GM12878 (cell line): ENCODE measurements at regions not wholly inside any gene's neighbourhood (a gene's known extent, or its start where the extent isn't known, plus 50 kb on each side); places are given as distances from the start of the nearest gene placed in this dataset.

Experiments used
- ATAC-seq: fragments of 200-7000 bp; cut with Tn5 transposase; 3 replicates; pipeline ENCODE4 v1.9.1; 2020; ENCODE audit warnings: mild to moderate bottlenecking, moderate library complexity
- BruUV-seq: library from RNA; stranded (reverse); fragments of 400-500 nt; replicated peaks from 2 replicates; lab custom pipeline; 2021; lab: Mats Ljungman, UMichigan
- CTCF ChIA-PET: fragments of 300-600 bp; sonication (Branson Sonifier 250); formaldehyde crosslinking; extraction: SDS; loops from one replicate; lab custom pipeline; 2021; ENCODE audit warnings: inconsistent platforms; lab: Yijun Ruan, JAX
- POLR2A ChIA-PET: fragments of 350-600 bp; formaldehyde crosslinking; extraction: SDS; loops from one replicate; lab custom pipeline; 2021; ENCODE audit warnings: inconsistent platforms; lab: Charles Lee
- RAD21 ChIA-PET: fragments of 300-600 bp; sonication (Branson Sonifier 250); formaldehyde crosslinking; loops from one replicate; lab custom pipeline; 2023; ENCODE audit warnings: antibody characterized with exemption; ENCODE audit not compliant: unreplicated experiment; lab: Charles Lee
- SMC1A ChIA-PET: fragments of 300-600 bp; sonication (Branson Sonifier 250); formaldehyde crosslinking; loops from one replicate; lab custom pipeline; 2023; ENCODE audit not compliant: unreplicated experiment, uncharacterized antibody; lab: Charles Lee
- DNase-seq: peaks from one replicate; pipeline ENCODE4 v3.0.0-alpha.2; 2011; ENCODE audit warnings: low read depth, low spot score
- FAIRE-seq: peaks from 3 replicates; lab custom pipeline; 2011; peaks lifted over from hg19 to GRCh38; lab: Jason Lieb, UNC
- H2AFZ ChIP-seq: 2 replicates; pipeline ENCODE4 v1.6.0; 2011; ENCODE audit warnings: low read depth, low read length, control low read depth; ENCODE audit not compliant: control insufficient read depth
- H3K27ac ChIP-seq: 2 replicates; pipeline ENCODE4 v1.5.1; 2011; ENCODE audit warnings: control low read depth; ENCODE audit not compliant: control insufficient read depth, insufficient read depth
- H3K27me3 ChIP-seq, 2 experiments: replicated peaks in 1 of 2; 2 replicates each; pipeline versions ENCODE4 v1.6.0 to v1.6.1; 2011; ENCODE audit warnings: low read length in 1 of 2; ENCODE audit not compliant: control insufficient read depth in 2 of 2, insufficient read depth in 2 of 2
- H3K36me3 ChIP-seq, 2 experiments: 2 replicates each; pipeline ENCODE4 v1.5.1; 2011; ENCODE audit warnings: low read length in 1 of 2; ENCODE audit not compliant: control insufficient read depth in 2 of 2, insufficient read depth in 2 of 2
- H3K4me1 ChIP-seq: 2 replicates; pipeline ENCODE4 v1.6.1; 2011; ENCODE audit warnings: mild to moderate bottlenecking, low read length, moderate library complexity, mixed read lengths; ENCODE audit not compliant: control insufficient read depth, insufficient read depth
- H3K4me2 ChIP-seq: 2 replicates; pipeline ENCODE4 v1.6.0; 2011; ENCODE audit warnings: control low read depth; ENCODE audit not compliant: control insufficient read depth, insufficient read depth
- H3K4me3 ChIP-seq: fragments of 200-600 bp; sonication (generic); 2 replicates; pipeline ENCODE4 v1.5.1; 2016
- H3K79me2 ChIP-seq: 2 replicates; pipeline ENCODE4 v1.6.0; 2011; ENCODE audit warnings: low read length; ENCODE audit not compliant: control insufficient read depth, insufficient read depth
- H3K9ac ChIP-seq: 2 replicates; pipeline ENCODE4 v1.8.0; 2011; ENCODE audit warnings: low read length, control low read depth, mixed read lengths; ENCODE audit not compliant: control insufficient read depth, insufficient read depth
- H3K9me3 ChIP-seq: replicated peaks from 3 replicates; pipeline ENCODE4 v1.5.1; 2011; ENCODE audit warnings: mild to moderate bottlenecking, low read length; ENCODE audit not compliant: control insufficient read depth, insufficient read depth
- H4K20me1 ChIP-seq: 2 replicates; pipeline ENCODE4 v1.6.0; 2011; ENCODE audit not compliant: control insufficient read depth, insufficient read depth
- ESRRA ChIP-seq: IDR thresholded peaks from 2 replicates; pipeline ENCODE4 v1.6.1; 2012; ENCODE audit warnings: mild to moderate bottlenecking, low read length, improper control_type of control experiment
- POU2F2 ChIP-seq: IDR thresholded peaks from 3 replicates; pipeline ENCODE4 v1.6.1; 2011; ENCODE audit warnings: low read depth, mild to moderate bottlenecking, low read length, borderline replicate concordance
- RUNX3 ChIP-seq: IDR thresholded peaks from 2 replicates; pipeline ENCODE4 v1.6.1; 2012; ENCODE audit warnings: low read length, inconsistent platforms
- SRF ChIP-seq, 2 experiments: IDR thresholded peaks; 2 replicates each; pipeline ENCODE4 v1.6.1; 2011; ENCODE audit warnings: low read depth in 2 of 2, low read length in 2 of 2, mild to moderate bottlenecking in 1 of 2, moderate library complexity in 1 of 2
- SUPT20H ChIP-seq: IDR thresholded peaks from 2 replicates; pipeline ENCODE4 v1.6.1; 2011; ENCODE audit warnings: low read depth, mild to moderate bottlenecking, low read length, moderate library complexity, borderline replicate concordance; ENCODE audit not compliant: control insufficient read depth
- TARDBP ChIP-seq: IDR thresholded peaks from 2 replicates; pipeline ENCODE4 v1.6.1; 2016; ENCODE audit warnings: borderline replicate concordance
- TBL1XR1 ChIP-seq: IDR thresholded peaks from 2 replicates; pipeline ENCODE4 v1.6.1; 2012; ENCODE audit warnings: low read depth, low read length, improper control_type of control experiment
- TCF12 ChIP-seq: IDR thresholded peaks from 2 replicates; pipeline ENCODE4 v1.6.1; 2011; ENCODE audit warnings: low read depth, mild to moderate bottlenecking, low read length
- ZNF384 ChIP-seq: IDR thresholded peaks from 2 replicates; pipeline ENCODE4 v1.6.1; 2012; ENCODE audit warnings: low read depth, mild to moderate bottlenecking, low read length, improper control_type of control experiment, borderline replicate concordance
- WGBS: methylation state at CpG from one replicate; pipeline ENCODE4 v1.1.6; 2016; ENCODE audit warnings: low lambda C conversion rate; ENCODE audit not compliant: insufficient replicate concordance, insufficient coverage; ENCODE audit errors: missing lambda C conversion rate; 5-methylcytosine and 5-hydroxymethylcytosine counted together
- in situ Hi-C: fragments of 300-500 bp; cut with MboI; formaldehyde crosslinking; loops from 9 replicates; pipeline ENCODE4 v1.14.3; 2018; ENCODE audit warnings: mixed read lengths
- intact Hi-C: fragments of 100-400 bp; cut with micrococcal nuclease; formaldehyde crosslinking; loops from one replicate; pipeline ENCODE4 v1.14.2; 2022; ENCODE audit not compliant: unreplicated experiment
- TF ChIP-seq, protein P1 (sequence below): fragments of 450-650 bp; formaldehyde crosslinking; IDR thresholded peaks from 2 replicates; pipeline ENCODE4 v1.4.0; 2022; ENCODE audit warnings: mild to moderate bottlenecking, moderate library complexity

DNA sequence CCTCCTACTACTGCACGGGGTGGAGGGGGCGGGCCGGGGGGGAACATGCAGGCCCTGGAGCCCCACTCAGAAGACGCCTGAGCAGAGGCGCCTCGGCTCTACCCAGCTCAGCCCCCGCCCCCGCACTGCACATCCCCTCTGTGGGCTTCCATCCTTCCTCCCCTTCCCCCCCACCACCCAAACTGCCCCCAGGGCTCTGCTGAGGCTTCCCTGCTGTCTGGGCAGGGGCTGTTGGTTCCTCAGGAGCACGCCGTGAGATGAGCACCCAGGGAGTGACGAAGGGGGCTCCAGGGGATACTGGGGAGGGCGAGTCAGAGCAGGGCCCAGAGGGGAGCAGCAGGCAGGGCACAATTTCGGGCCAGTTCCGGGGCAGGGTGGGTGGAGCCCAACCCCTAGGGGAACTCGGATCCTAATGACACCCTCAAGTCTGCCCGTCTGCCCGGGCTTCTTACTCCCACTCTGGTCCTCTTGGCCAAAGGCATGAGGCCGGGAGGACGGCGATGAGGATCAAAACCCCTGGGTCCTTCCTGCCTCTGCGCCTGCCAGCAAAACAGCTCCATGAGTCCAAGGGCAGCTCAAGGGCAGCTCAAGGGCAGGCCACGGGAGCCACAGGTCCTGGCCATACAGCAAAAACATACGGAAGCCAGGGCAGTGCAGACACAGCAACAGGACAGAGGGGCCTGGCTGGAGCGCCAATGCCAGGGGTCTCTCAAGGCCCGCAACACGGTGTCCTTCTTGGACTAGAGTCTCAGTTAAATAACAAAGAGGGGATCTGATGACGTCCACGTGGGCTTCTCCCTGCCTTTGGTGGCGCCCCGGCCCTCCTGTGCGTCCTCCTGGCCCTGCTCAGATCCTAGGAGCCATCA is 200.9 kb downstream of the AUH start:
- ChIA-PET CTCF (no interaction called here), SMC1A (no interaction called here), RAD21 (no interaction called here), POLR2A (no interaction called here)
- no TSS peak for BruUV-seq
- intact Hi-C loops (no loop called here), in situ Hi-C loops (no loop called here)
- H3K4me3 ChIP-seq, result no peak overlapping the region
- no peaks in the 10 kb centered on the region for H3K9me3 ChIP-seq
- H3K27ac ChIP-seq, result no peak overlapping the region
- H3K4me2 ChIP-seq, result no peak overlapping the region
- no peaks in the 10 kb centered on the region for H3K36me3 ChIP-seq
- WGBS, result 63% methylated on average over 27 of the region's 31 CpGs
- no peaks in the 10 kb centered on the region for H4K20me1 ChIP-seq
- no peak for TF ChIP-seq ESRRA
- H3K4me1 ChIP-seq, result peaks cover 27% of the 10 kb centered on the region
- no peak for DNase-seq
- no peak overlapping the region for H2AFZ ChIP-seq
- FAIRE-seq, result no peak
- no peak for ATAC-seq
- peaks cover 1 to 6% of the 10 kb centered on the region in 2 experiments; a peak in 2 of 4 replicates for H3K27me3 ChIP-seq
- no peaks in the 10 kb centered on the region for H3K79me2 ChIP-seq
- H3K9ac ChIP-seq, result no peak overlapping the region

DNA sequence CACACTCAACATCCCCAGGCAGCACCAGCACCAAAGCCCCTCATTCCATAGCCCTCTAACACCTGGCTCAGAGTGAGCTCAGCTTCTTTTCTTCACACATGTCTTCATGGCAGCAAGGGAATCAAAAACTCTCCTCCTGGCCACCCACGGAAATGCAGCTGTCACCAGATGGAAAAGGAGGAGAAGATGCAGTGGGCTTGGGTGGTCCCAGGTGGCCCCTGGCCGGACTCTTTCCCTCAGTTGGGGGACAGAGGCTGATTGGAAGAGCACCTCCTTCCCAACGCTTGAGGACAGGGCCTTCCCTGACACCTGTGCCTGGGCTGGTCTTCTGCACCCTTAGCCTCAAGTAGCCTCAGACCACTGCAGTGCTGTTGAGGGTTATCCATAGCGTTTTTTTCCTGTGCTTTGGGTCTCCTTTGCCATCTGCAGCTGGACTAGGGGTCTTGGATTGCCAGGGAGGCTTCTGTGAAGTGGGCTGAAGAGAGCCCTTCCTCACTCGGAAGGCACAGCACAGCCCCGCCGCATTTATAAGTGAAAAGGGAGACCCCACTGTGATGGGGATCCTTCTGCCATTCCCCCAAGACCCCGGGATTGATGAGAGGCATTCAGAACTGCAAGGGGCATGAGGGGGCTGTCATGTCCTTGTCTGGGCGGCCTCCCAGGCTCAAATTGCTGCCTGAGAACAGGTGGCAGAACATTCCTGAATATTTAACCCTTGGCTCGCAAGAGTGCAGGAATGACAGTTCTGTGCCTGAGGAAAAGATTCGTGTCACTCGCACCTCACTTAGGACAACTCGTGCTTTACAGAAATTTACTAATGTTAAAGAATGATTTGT is 200.0 kb downstream of the AUH start:
- no TSS peak for BruUV-seq
- intact Hi-C loops (no loop called here), in situ Hi-C loops (no loop called here)
- Histone ChIP-seq H2AFZ (no peak overlapping the region), H3K27ac (no peak overlapping the region), H3K4me3 (no peak overlapping the region), H3K4me2 (no peak overlapping the region), H3K9me3 (no peaks in the 10 kb centered on the region), H3K36me3 (no peaks in the 10 kb centered on the region), H4K20me1 (no peaks in the 10 kb centered on the region), H3K27me3 (peaks cover 1 to 6% of the 10 kb centered on the region in 2 experiments; a peak in 2 of 4 replicates), H3K9ac (no peak overlapping the region), H3K4me1 (peaks cover 27% of the 10 kb centered on the region), H3K79me2 (no peaks in the 10 kb centered on the region)
- no peak for FAIRE-seq
- no peak for DNase-seq
- SMC1A ChIA-PET, result interaction anchor here (1.8 kb wide), 1 partner anchor 11 kb away, joined by 9 read pairs; no protein-coding TSS in a partner anchor
- CTCF ChIA-PET, result no interaction called here
- WGBS, result 64% methylated on average over 13 of the region's 13 CpGs
- RAD21 ChIA-PET, result no interaction called here
- POLR2A ChIA-PET, result no interaction called here
- no peak for ATAC-seq
- TF ChIP-seq ZNF384 (no peak), POU2F2 (no peak), SUPT20H (no peak), RUNX3 (no peak), SRF (IDR thresholded peaks at IDR 0.05; ENCODE audit: low read depth in 2 of 2, low read length in 2 of 2) (no peak), TARDBP (no peak), TBL1XR1 (no peak), TCF12 (no peak)
- TF ChIP-seq, protein P1, sequence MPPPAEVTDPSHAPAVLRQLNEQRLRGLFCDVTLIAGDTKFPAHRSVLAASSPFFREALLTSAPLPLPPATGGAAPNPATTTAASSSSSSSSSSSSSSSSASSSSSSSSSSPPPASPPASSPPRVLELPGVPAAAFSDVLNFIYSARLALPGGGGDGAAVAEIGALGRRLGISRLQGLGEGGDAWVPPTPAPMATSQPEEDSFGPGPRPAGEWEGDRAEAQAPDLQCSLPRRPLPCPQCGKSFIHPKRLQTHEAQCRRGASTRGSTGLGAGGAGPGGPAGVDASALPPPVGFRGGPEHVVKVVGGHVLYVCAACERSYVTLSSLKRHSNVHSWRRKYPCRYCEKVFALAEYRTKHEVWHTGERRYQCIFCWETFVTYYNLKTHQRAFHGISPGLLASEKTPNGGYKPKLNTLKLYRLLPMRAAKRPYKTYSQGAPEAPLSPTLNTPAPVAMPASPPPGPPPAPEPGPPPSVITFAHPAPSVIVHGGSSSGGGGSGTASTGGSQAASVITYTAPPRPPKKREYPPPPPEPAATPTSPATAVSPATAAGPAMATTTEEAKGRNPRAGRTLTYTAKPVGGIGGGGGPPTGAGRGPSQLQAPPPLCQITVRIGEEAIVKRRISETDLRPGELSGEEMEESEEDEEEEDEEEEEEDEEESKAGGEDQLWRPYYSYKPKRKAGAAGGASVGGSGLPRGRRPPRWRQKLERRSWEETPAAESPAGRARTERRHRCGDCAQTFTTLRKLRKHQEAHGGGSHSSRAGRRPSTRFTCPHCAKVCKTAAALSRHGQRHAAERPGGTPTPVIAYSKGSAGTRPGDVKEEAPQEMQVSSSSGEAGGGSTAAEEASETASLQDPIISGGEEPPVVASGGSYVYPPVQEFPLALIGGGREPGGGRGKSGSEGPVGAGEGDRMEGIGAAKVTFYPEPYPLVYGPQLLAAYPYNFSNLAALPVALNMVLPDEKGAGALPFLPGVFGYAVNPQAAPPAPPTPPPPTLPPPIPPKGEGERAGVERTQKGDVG (CRISPR knock-in tag), result no peak
